NCI-H82 (cell line): ENCODE measurements at regions not wholly inside any gene's neighbourhood (a gene's known extent, or its start where the extent isn't known, plus 50 kb on each side); places are given as distances from the start of the nearest gene placed in this dataset.
A peak's percentile ranks its signal among the peaks of the same experiment; 100 is the strongest.
"Not testable (repeated sequence)": the region's sequence is repeated elsewhere in the genome, so short reads cannot be mapped to it uniquely, and the experiment has no call there.

Experiments
- DNase-seq: peaks from one replicate; lab custom pipeline; 2025; lab: John Stamatoyannopoulos, UW

DNA sequence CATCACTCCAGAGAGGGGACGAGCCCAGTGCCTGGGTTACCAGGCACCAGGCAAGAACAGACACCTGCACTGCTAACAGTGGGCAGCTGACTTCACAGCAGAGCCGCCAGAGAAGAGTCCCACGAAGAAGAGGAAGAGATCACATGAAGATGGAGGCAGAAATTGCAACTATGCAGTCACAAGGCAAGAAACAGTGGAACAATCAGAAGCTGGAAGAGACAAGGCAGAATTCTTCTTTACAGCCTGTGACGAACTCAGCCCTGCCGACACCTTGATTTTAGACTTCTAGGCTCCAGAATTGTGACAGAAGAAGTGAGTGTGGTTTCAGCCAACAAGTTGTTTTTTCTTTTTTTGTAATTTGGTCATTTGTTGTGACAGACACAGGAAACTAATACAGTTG, 59.2 kb downstream of the IL12A start:
- DNase-seq = no peak

- DNase-seq = no peak
These were observed 60.4 kb downstream of the IL12A start for GRCh38 chr3:160049038-160049437.

- no peak for DNase-seq
These were observed 60.9 kb downstream of the IL12A start for GRCh38 chr3:160049565-160049964.

DNA sequence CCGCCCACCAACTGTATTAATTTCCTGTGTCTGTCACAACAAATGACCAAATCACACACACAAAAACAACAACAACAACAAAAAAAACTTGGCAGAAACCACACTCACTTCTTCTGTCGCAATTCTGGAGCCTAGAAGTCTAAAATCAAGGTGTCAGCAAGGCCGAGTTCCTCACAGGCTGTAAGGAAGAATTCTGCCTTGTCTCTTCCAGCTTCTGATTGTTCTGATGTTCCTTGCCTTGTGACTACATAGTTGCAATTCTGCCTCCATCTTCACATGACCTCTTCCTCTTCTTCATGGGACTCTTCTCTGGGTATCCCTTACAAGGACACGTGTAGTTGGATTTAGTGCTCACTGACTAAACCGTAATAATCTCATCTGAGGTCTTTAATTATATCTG, 61.4 kb downstream of the IL12A start:
- DNase-seq = no peak

- DNase-seq = no peak
These were observed 63.9 kb downstream of the IL12A start for GRCh38 chr3:160052385-160053047.

DNA sequence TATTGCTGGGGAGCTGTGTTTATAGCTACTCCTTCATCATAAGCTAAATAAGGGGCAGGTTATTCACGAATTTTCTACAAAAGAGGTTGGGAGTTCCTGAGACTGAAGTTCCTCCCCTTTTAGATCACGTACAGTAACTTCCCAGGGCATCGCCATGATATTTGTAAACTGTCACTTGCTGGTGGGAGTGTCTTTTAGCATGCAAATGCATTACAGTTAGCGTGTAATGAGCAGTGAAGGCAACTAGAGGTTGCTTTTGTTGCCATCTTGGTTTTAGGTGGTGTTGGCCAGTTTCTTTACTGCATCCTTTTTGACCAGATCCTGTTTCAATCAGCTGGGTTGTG, 64.4 kb downstream of the IL12A start:
- no peak for DNase-seq

DNA sequence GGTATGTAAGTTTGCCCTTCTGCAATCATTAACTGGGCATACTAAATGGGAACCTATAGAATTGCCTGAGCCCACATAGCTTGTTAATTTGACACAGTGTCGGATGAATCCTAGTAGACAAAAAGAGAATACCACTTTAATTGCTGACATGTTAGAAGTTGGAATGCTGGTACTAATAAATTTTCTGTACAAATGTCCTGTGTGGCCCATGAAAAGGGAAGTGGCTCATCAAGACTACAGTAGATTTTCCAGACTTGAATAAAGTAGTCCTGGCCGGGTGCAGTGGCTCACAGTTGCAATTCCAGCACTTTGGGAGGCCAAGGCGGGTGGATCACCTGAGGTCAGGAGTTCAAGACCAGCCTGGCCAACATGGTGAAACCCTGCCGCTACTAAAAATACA, 66.2 kb downstream of the IL12A start:
- DNase-seq = not testable (repeated sequence)

GRCh38 chr3:160055659-160056058, 67.0 kb downstream of the IL12A start:
- no peak for DNase-seq

GRCh38 chr3:160057331-160057730, 68.7 kb downstream of the IL12A start:
- no peak for DNase-seq

DNA sequence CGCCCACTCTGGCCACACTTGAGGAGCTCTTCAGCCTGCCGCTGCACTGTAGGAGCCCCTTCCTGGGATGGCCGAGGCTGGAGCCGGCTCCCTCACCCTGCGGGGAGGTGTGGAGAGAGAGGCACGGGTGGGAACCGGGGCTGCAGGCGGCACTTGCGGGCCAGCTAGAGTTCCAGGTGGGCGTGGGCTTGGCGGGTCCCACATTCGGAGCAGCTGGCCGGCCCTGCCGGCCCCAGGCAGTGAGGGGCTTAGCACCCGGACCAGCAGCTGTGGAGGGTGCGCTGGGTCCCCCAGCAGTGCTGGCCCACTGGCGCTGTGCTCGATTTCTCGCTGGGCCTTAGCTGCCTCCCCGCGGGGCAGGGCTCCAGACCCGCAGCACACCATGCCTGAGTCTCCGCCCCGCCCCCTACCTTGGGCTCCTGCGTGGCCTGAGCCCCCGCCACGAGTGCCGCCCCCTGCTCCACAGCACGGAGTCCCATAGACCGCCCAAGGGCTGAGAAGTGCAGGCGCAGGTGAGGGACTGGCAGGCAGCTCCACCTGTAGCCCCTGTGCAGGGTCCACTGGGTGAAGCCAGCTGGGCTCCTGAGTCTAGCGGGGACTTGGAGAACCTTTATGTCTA, 71.9 kb downstream of the IL12A start:
- DNase-seq = no peak

DNA sequence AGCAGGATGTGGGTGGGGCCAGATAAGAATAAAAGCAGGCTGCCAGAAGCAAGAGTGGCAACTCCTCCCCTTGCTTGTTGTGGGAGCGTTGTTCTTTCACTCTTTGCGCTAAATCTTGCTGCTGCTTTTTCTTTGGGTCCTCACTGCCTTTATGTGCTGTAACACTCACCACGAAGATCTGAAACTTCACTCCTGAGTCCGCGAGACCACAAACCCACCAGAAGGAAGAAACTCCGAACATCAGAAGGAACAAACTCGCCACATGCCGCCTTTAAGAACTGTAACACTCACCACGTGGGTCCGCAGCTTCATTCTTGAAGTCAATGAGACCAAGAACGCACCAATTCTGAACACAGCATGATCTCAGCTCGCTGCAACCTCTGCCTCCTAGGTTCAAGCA, 72.9 kb downstream of the IL12A start:
- no peak for DNase-seq

- DNase-seq = no peak
These were observed 76.6 kb downstream of the IL12A start for GRCh38 chr3:160065282-160065681.

DNA sequence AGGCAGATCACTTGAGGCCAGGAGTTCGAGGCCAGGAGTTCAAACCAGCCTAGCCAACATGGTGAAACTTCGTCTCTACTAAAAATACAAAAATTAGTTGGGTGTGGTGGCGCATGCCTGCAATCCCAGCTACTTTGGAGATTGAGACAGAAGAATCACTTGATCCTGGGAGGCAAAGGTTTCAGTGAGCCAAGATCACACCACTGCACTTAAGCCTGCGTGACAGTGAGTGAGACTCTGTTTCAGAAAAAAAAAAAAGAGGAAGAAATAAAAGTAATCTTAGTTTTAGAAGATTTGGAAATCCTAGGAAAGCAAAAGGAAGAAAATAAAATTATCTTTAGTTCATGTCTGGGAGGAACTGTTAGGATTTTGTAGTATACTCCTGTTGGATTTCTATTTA, 77.2 kb downstream of the IL12A start:
- no peak for DNase-seq

GRCh38 chr3:160069986-160070385, 81.4 kb downstream of the IL12A start:
- DNase-seq = no peak

DNA sequence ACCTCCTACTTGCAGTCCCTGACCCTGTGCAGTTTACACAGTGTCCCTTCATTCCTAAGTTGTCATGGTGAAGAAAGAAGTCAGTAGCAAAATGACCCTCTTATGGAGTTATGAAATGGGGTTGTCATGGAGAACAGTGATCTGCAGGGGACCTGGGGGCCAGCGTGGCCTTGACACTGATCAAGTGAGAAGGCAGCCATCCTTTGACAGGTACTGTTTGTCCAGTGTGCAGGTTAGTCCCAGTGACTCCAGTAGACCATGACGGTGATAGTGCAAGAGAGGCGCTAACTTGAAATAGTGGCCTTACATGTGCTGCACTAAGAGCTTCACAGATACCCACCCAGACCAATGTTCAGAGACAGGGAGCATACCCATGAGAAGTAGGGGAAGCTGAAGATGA, 87.9 kb downstream of the IL12A start:
- DNase-seq = no peak

GRCh38 chr3:160078533-160078932, 89.9 kb downstream of the IL12A start:
- peak; percentile 96 for DNase-seq

DNA sequence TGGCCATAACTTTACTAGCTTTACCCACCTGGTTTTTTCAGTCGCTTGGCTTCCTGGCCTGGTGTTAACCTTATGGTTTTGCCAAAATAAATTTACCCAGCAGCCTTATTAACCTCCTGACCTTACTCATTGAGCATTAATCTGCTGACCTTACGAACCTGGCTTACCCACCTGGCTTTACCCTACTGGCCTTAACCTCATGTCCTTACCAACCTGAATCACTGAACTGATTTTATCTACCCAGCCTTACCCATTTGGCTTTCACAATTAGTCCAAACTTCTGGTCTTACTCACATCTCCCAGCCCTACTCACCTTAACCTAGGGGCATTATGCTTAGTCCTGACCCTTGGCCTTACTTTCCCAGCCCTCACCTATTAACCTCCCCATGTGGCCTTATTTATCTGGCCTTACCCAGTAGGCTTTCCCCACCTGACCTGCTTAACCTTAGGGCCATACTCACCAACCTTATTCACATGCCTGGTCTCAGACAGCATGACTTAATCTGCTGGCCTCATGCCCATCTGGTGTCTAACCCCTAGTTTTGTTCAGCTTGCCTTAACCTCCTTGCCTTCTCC, 93.4 kb downstream of the IL12A start:
- peak; percentile 56 for DNase-seq

DNA sequence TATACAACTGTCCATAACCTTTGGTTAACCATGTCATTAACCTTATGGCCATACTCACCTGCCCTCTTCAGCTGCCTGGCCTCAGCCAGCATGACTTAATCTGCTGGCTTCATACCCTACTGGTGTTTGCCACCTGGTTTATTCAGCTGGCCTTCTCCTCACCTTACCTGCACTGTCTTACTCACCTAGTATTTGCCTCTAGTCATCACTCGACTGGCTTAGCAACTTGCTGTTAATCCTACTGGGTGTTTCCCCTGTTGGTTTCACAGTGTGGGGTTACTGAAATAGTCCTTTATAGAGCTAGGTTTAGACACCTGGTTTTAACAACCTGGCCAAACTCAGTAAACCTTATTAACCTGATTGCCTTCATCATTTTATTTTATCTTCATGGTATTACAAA, 96.4 kb downstream of the IL12A start:
- no peak for DNase-seq

DNA sequence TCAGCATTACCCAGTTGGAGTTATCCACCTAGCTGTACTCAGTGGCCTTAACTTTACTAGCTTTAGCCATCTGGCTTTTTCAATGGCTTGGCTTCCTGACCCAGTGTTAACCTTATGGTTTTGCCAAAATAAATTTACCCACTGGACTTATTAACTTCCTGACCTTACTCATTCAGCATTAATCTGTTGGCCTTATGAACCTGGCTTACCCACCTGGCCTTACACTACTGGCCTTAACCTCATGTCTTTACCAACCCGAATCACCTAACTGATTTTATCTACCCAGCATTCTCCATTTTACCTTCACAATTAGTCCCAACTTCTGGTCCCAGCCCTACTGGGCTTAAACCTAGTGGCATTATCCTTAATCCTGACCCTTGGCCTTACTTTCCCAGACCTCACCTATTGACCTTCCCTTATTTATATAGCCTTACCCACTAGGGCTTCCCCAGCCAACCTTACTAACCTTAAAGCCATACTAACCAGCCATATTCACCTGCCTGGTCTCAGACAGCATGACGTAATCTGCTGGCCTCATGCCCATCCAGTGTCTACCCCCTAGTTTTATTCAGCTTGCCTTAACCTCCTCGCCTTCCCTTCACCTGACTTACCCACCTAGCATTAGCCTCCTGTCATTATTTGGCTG, 100.0 kb downstream of the IL12A start:
- DNase-seq = no peak

- DNase-seq = peak; percentile 52
These were observed 102.0 kb downstream of the IL12A start for GRCh38 chr3:160090653-160091052.

DNA sequence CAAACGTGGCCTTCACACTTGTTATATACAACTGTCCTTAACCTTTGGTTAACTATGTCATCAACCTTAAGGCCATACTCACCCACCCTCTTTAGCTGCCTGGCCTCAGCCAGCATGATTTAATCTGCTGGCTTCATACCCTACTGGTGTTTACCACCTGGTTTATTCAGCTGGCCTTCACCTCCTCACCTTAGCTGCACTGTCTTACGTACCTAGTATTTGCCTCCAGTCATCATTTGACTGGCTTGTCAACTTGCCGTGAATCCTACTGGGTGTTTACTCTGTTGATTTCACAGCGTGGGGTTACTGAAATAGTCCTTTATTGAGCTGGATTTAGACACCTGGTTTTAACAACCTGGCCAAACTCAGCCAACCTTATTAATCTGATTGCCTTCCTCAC, 102.8 kb downstream of the IL12A start:
- DNase-seq = no peak

DNA sequence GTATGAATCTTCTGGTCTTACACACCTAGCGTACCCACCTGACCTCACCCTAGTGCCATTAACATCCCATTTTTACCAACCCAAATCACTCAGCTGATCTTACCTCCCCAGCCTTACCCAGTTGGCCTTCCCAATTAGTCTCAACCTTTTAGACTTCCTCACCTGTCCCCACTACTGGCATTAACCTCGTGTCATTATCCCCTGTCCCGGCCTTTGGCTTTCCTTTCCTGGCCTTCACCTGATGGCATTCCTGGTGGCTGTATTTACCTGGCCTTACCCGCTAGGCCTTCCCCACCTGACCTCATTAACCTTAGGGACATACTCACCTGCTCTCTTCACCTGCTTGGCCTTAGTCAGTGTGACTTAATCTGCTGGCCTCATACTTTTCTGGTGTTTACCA, 104.1 kb downstream of the IL12A start:
- no peak for DNase-seq

DNA sequence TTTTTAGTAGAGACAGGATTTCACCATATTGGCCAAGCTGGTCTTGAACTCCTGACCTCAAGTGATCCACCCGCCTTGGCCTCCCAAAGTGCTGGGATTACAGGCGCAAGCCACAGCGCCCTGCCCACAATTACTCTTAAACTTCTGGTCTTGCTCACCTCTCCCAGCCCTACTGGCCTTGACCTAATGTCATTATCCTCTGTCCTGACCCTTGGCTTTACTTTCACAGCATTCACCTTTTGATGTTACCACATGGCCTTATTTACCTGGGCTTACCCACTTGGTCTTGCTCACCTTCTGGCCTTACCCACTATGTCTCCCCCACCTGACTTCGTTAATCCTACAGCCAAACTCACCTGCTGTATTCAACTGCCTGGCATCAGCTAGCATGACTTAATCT, 105.9 kb downstream of the IL12A start:
- no peak for DNase-seq
